ENCODE measurements at regions not wholly inside any gene's neighbourhood (a gene's known extent, or its start where the extent isn't known, plus 50 kb on each side); places are given as distances from the start of the nearest gene placed in this dataset.
A peak's percentile ranks its signal among the peaks of the same experiment; 100 is the strongest.

DNA sequence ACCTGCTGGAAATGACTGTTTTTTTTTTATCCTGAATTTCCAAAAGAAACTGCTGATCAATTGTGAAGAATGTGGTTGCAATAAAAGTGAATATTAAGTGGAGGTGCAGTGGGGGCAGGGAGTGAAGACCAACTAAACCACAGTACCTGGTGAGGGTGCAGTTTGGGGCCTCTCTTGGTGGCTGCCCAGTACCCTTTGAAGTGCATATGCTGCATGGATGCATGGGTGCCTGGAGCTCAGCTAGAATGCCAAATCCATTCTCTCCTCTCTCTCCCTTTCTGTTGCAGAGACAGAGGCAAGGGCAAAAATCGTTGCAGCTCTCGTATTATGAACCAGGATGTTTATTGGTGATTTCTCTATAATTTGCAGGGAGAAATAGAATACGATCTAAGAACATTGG lies 420.5 kb upstream of the ONECUT1 start:
- in situ Hi-C loops (cut with HindIII; ENCODE audit: low sequenced_read_pairs): no loop called here
- TF ChIP-seq, protein P1, sequence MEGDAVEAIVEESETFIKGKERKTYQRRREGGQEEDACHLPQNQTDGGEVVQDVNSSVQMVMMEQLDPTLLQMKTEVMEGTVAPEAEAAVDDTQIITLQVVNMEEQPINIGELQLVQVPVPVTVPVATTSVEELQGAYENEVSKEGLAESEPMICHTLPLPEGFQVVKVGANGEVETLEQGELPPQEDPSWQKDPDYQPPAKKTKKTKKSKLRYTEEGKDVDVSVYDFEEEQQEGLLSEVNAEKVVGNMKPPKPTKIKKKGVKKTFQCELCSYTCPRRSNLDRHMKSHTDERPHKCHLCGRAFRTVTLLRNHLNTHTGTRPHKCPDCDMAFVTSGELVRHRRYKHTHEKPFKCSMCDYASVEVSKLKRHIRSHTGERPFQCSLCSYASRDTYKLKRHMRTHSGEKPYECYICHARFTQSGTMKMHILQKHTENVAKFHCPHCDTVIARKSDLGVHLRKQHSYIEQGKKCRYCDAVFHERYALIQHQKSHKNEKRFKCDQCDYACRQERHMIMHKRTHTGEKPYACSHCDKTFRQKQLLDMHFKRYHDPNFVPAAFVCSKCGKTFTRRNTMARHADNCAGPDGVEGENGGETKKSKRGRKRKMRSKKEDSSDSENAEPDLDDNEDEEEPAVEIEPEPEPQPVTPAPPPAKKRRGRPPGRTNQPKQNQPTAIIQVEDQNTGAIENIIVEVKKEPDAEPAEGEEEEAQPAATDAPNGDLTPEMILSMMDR (IDR thresholded peaks at IDR 0.05; ENCODE audit: low read depth, low read length): no peak
- DNase-seq (ENCODE audit: low read depth, low spot score): no peak
- no peak overlapping the region for H3K4me3 ChIP-seq (ENCODE audit: low read depth, low read length)

DNA sequence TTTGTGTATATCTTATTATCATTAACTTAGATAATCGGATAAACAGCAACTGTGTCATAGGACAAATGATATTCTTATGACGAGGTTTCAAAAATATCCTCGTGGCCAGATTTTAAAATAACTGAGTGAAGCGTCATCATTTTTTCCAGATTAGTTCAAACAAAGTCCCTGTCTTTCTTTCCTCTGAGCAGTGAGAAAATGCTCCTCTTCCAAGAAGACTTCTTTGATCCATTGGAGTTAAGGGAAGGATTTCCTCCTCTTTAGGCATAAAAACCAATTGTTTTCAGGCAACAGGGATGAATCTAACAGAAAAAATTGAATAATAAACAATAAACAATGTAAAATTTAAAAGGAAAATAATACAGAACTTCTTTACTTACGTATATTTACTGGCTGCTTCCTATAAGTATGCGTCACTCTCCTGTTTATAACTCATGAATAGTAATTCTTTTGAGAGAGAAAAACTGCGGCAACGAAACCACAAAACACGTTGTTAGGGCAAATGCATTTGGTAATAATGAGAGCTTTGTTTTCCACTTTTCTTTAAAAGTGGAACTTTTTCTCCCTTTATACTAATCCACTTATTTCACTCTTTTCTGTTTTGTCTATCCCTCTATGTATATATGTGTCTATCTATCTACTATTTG lies 419.4 kb upstream of the ONECUT1 start:
- no peak overlapping the region for H3K4me3 ChIP-seq (ENCODE audit: low read depth, low read length)
- TF ChIP-seq, protein P1 (IDR thresholded peaks at IDR 0.05; ENCODE audit: low read depth, low read length): no peak
- DNase-seq (ENCODE audit: low read depth, low spot score): no peak
- in situ Hi-C loops (cut with HindIII; ENCODE audit: low sequenced_read_pairs): no loop called here

DNA sequence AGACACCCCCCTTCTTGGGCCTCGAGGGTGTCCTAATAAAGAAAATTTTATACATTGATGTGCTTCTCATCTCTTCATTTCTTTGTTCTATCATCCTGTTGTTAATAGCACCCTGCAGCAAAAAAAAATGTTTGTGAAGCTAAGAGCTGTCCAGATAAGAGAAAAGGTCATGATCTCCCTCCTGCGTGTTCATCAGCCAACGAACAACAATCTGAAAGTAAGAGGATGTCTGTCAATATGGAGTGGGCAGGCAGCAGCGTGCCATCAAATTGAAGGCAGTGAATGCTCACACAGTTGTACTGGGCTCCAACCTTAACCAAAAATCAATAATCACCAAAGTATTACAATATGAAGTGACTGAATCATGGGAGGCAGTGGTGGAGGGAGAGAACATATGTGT lies 418.6 kb upstream of the ONECUT1 start:
- TF ChIP-seq, protein P1 (IDR thresholded peaks at IDR 0.05; ENCODE audit: low read depth, low read length): no peak
- DNase-seq (ENCODE audit: low read depth, low spot score): no peak
- H3K4me3 ChIP-seq (ENCODE audit: low read depth, low read length): no peak overlapping the region
- in situ Hi-C loops (cut with HindIII; ENCODE audit: low sequenced_read_pairs): no loop called here

DNA sequence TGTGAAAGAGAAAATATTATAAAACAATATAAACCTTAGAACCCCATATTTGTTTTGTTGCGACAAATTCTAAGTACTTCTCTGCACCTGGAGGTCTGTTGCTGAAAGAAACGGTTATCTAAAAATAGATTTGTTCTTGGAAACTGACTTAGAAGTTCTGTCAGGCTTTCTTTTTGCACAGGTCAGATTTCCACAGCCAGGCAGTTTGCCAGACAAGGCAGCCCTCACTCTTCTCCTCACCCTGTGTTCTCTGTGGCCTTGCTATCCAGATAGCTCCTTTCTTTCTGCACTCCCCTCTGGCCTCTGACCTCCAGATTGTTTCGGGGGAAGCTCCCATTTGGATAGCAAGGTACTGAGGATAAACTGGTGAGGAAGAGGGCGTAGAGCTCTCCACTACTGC lies 413.3 kb upstream of the ONECUT1 start:
- no peak for DNase-seq (ENCODE audit: low read depth, low spot score)
- in situ Hi-C loops (cut with HindIII; ENCODE audit: low sequenced_read_pairs): no loop called here
- no peak overlapping the region for H3K4me3 ChIP-seq (ENCODE audit: low read depth, low read length)
- TF ChIP-seq, protein P1 (IDR thresholded peaks at IDR 0.05; ENCODE audit: low read depth, low read length): no peak

DNA sequence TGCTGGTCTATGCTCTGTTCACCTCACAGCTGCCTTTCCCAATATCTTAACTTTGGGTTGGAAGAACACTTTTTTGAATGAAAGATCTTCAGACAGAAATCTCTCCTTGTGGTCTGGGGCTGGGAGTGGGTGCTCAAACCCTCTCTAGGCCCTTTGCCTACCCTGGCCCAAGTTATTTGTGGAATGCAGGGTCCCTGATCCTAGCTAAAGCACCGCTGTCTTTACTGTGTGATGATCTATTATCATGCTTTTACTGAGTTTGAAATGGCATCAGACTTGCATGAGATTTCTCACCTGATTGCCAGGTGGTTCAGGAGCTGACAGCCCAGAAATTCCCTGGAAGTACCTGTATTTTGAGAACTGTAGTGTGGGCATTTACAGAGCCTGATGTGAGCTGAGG lies 412.7 kb upstream of the ONECUT1 start:
- TF ChIP-seq, protein P1 (IDR thresholded peaks at IDR 0.05; ENCODE audit: low read depth, low read length): no peak
- no peak overlapping the region for H3K4me3 ChIP-seq (ENCODE audit: low read depth, low read length)
- DNase-seq (ENCODE audit: low read depth, low spot score): no peak
- in situ Hi-C loops (cut with HindIII; ENCODE audit: low sequenced_read_pairs): no loop called here

DNA sequence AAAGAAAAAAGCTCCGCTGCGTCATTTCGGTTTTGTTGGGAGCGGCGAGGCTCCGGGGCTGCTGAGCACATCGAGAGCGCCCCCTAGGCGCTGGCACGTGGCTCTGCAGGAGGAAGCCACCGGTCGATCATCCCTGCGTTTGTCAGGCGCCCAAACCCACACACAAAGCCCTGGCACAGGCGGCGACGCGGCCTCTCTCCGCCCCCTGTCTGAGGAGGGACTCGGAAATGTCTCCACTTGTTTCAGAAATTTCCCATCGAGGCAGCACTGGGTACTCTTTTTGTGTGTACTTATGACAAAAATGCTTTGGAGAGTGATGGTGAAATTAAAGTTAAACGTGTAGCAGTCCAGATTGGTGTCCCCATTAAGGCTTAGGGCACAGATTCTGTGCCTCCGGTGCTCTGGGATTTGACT lies 407.3 kb upstream of the ONECUT1 start:
- H3K4me3 ChIP-seq (ENCODE audit: low read depth, low read length): no peak overlapping the region
- in situ Hi-C loops (cut with HindIII; ENCODE audit: low sequenced_read_pairs): no loop called here
- TF ChIP-seq, protein P1 (IDR thresholded peaks at IDR 0.05; ENCODE audit: low read depth, low read length): peak; percentile 89
- DNase-seq (ENCODE audit: low read depth, low spot score): peak; percentile 19

All from astrocyte of the spinal cord (primary cell).